Large intestine (tissue), 3 donors: ENCODE measurements at regions not wholly inside any gene's neighbourhood (a gene's known extent, or its start where the extent isn't known, plus 50 kb on each side); places are given as distances from the start of the nearest gene placed in this dataset.
"Not testable (repeated sequence)": the region's sequence is repeated elsewhere in the genome, so short reads cannot be mapped to it uniquely, and the experiment has no call there.

Source experiments
- DNase-seq, 2 donors: peaks; one replicate each; pipeline versions ENCODE4 v3.0.0 to v3.0.0-alpha.2; 2013
- H3K27ac ChIP-seq: one replicate; pipeline ENCODE4 v1.5.1; 2013; ENCODE audit warnings: low read length
- H3K27me3 ChIP-seq: 2 replicates; pipeline ENCODE4 v1.6.1; 2013; ENCODE audit warnings: low read length; ENCODE audit not compliant: control insufficient read depth, insufficient read depth
- H3K36me3 ChIP-seq: 2 replicates; pipeline ENCODE4 v1.6.1; 2013; ENCODE audit warnings: low read length; ENCODE audit not compliant: control insufficient read depth, insufficient read depth
- H3K4me1 ChIP-seq: one replicate; pipeline ENCODE4 v1.6.1; 2013; ENCODE audit warnings: low read length; ENCODE audit not compliant: control insufficient read depth, insufficient read depth
- H3K4me3 ChIP-seq: one replicate; pipeline ENCODE4 v1.5.1; 2013; ENCODE audit warnings: low read length
- H3K9me3 ChIP-seq: one replicate; pipeline ENCODE4 v1.6.1; 2013; ENCODE audit warnings: mild to moderate bottlenecking, low read depth, low read length, moderate library complexity; ENCODE audit not compliant: control insufficient read depth
- WGBS: methylation state at CpG from one replicate; pipeline ENCODE4 v1.1.5; 2013; ENCODE audit warnings: low lambda C conversion rate; ENCODE audit not compliant: insufficient coverage; 5-methylcytosine and 5-hydroxymethylcytosine counted together

- WGBS: no CpG with 5 or more reads among the region's 1 CpG
- Histone ChIP-seq H3K4me3 (no peak overlapping the region), H3K27ac (no peak overlapping the region)
Measured at GRCh38 chr7:55303220-55303619, 61.9 kb upstream of the LANCL2 start.

GRCh38 chr7:55304018-55304762, 60.9 kb upstream of the LANCL2 start:
- Histone ChIP-seq H3K36me3 (no peaks in the 10 kb centered on the region), H3K4me3 (no peak overlapping the region), H3K9me3 (no peaks in the 10 kb centered on the region), H3K4me1 (no peaks in the 10 kb centered on the region), H3K27ac (no peak overlapping the region), H3K27me3 (no peaks in the 10 kb centered on the region)
- WGBS: no CpG with 5 or more reads among the region's 4 CpGs
- DNase-seq: no peak

More at GRCh38 chr7:55303220-55303619, 61.9 kb upstream of the LANCL2 start:
- Histone ChIP-seq H3K36me3 (no peaks in the 10 kb centered on the region), H3K27me3 (no peaks in the 10 kb centered on the region), H3K9me3 (no peaks in the 10 kb centered on the region), H3K4me1 (no peaks in the 10 kb centered on the region)
- no peak for DNase-seq

GRCh38 chr7:55305135-55305534, 60.0 kb upstream of the LANCL2 start:
- no peak overlapping the region for H3K4me3 ChIP-seq
- WGBS: no CpG with 5 or more reads among the region's 1 CpG

GRCh38 chr7:55306331-55306730, 58.8 kb upstream of the LANCL2 start:
- no peak overlapping the region for H3K4me3 ChIP-seq
- WGBS: 90% methylated on average over 3 of the region's 3 CpGs
- no peaks in the 10 kb centered on the region for H3K27me3 ChIP-seq
- peaks cover 4% of the 10 kb centered on the region for H3K9me3 ChIP-seq
- H3K4me1 ChIP-seq: no peaks in the 10 kb centered on the region
- no peak overlapping the region for H3K27ac ChIP-seq
- H3K36me3 ChIP-seq: no peaks in the 10 kb centered on the region
- DNase-seq: no peak

More at GRCh38 chr7:55305135-55305534, 60.0 kb upstream of the LANCL2 start:
- Histone ChIP-seq H3K27me3 (no peaks in the 10 kb centered on the region), H3K27ac (no peak overlapping the region), H3K9me3 (no peaks in the 10 kb centered on the region), H3K36me3 (no peaks in the 10 kb centered on the region), H3K4me1 (no peaks in the 10 kb centered on the region)
- no peak for DNase-seq

GRCh38 chr7:55307123-55307916, 57.8 kb upstream of the LANCL2 start:
- Histone ChIP-seq H3K4me3 (no peak overlapping the region), H3K27me3 (no peaks in the 10 kb centered on the region), H3K27ac (no peak overlapping the region), H3K9me3 (peaks cover 4% of the 10 kb centered on the region), H3K36me3 (no peaks in the 10 kb centered on the region), H3K4me1 (no peaks in the 10 kb centered on the region)
- 100% methylated on average over 1 of the region's 4 CpGs for WGBS
- no peak for DNase-seq

GRCh38 chr7:55308186-55308929, 56.8 kb upstream of the LANCL2 start:
- no peak for DNase-seq
- no peaks in the 10 kb centered on the region for H3K27me3 ChIP-seq
- no CpG with 5 or more reads among the region's 3 CpGs for WGBS
- H3K4me1 ChIP-seq: no peaks in the 10 kb centered on the region
- no peak overlapping the region for H3K27ac ChIP-seq
- H3K4me3 ChIP-seq: no peak overlapping the region
- peaks cover 4% of the 10 kb centered on the region for H3K9me3 ChIP-seq
- H3K36me3 ChIP-seq: no peaks in the 10 kb centered on the region

GRCh38 chr7:55309040-55309991, 55.8 kb upstream of the LANCL2 start:
- Histone ChIP-seq H3K27ac (no peak overlapping the region), H3K9me3 (peaks cover 4% of the 10 kb centered on the region), H3K4me3 (no peak overlapping the region), H3K27me3 (no peaks in the 10 kb centered on the region), H3K4me1 (no peaks in the 10 kb centered on the region), H3K36me3 (no peaks in the 10 kb centered on the region)
- DNase-seq: no peak
- 77% methylated on average over 4 of the region's 17 CpGs for WGBS

GRCh38 chr7:55310287-55311025, 54.7 kb upstream of the LANCL2 start:
- Histone ChIP-seq H3K36me3 (no peaks in the 10 kb centered on the region), H3K27ac (no peak overlapping the region), H3K9me3 (peaks cover 4% of the 10 kb centered on the region), H3K4me1 (no peaks in the 10 kb centered on the region), H3K27me3 (no peaks in the 10 kb centered on the region), H3K4me3 (no peak overlapping the region)
- 75% methylated on average over 1 of the region's 8 CpGs for WGBS
- DNase-seq: no peak

GRCh38 chr7:55311892-55312291, 53.2 kb upstream of the LANCL2 start:
- H3K4me1 ChIP-seq, DNase-seq, H3K27me3 ChIP-seq, H3K9me3 ChIP-seq, H3K27ac ChIP-seq, H3K36me3 ChIP-seq, H3K4me3 ChIP-seq: not testable (repeated sequence)
- no CpG with 5 or more reads among the region's 27 CpGs for WGBS
